T follicular helper cell (primary cell): ENCODE measurements at regions not wholly inside any gene's neighbourhood (a gene's known extent, or its start where the extent isn't known, plus 50 kb on each side); places are given as distances from the start of the nearest gene placed in this dataset.
"Not testable (repeated sequence)": the region's sequence is repeated elsewhere in the genome, so short reads cannot be mapped to it uniquely, and the experiment has no call there.

Experiments used
- DNase-seq: peaks from one replicate; pipeline ENCODE4 v3.0.0-alpha.2; 2020; ENCODE audit warnings: low read depth

GRCh38 chr10:94125856-94126255 is 132.1 kb downstream of the PLCE1 start:
- DNase-seq = no peak

- no peak for DNase-seq
Measured at GRCh38 chr10:94129393-94130130, 135.8 kb downstream of the PLCE1 start.

GRCh38 chr10:94131885-94132284 is 138.2 kb downstream of the PLCE1 start:
- no peak for DNase-seq

GRCh38 chr10:94133239-94133638 is 139.5 kb downstream of the PLCE1 start:
- no peak for DNase-seq

GRCh38 chr10:94137747-94138146 is 144.0 kb downstream of the PLCE1 start:
- DNase-seq = no peak

GRCh38 chr10:94138391-94138790 is 144.7 kb downstream of the PLCE1 start:
- no peak for DNase-seq

GRCh38 chr10:94143261-94143660 is 149.5 kb downstream of the PLCE1 start:
- no peak for DNase-seq

GRCh38 chr10:94146313-94146712 is 152.6 kb downstream of the PLCE1 start:
- DNase-seq = no peak

GRCh38 chr10:94146746-94147145 is 153.0 kb downstream of the PLCE1 start:
- no peak for DNase-seq

GRCh38 chr10:94149702-94150101 is 156.0 kb downstream of the PLCE1 start:
- DNase-seq = no peak

- DNase-seq = no peak
Measured at GRCh38 chr10:94150541-94151184, 156.9 kb downstream of the PLCE1 start.

GRCh38 chr10:94155722-94156271 is 162.1 kb downstream of the PLCE1 start:
- no peak for DNase-seq

- no peak for DNase-seq
Measured at GRCh38 chr10:94156453-94156852, 162.7 kb downstream of the PLCE1 start.

GRCh38 chr10:94165158-94165611 is 171.5 kb downstream of the PLCE1 start:
- not testable (repeated sequence) for DNase-seq

- DNase-seq = no peak
Measured at GRCh38 chr10:94172332-94172731, 178.6 kb downstream of the PLCE1 start.

- DNase-seq = no peak
Measured at GRCh38 chr10:94173594-94173993, 179.9 kb downstream of the PLCE1 start.

GRCh38 chr10:94174838-94175237 is 181.1 kb downstream of the PLCE1 start:
- no peak for DNase-seq

- DNase-seq = no peak
Measured at GRCh38 chr10:94178475-94179253, 184.1 kb downstream of the NOC3L start.

- DNase-seq = no peak
Measured at GRCh38 chr10:94180576-94180975, 182.2 kb downstream of the NOC3L start.

GRCh38 chr10:94183666-94184264 is 179.0 kb downstream of the NOC3L start:
- no peak for DNase-seq

- DNase-seq = no peak
Measured at GRCh38 chr10:94186722-94187121, 176.0 kb downstream of the NOC3L start.

GRCh38 chr10:94192333-94192732 is 170.4 kb downstream of the NOC3L start:
- DNase-seq = no peak
